WTC11 (cell line): ENCODE measurements at regions not wholly inside any gene's neighbourhood (a gene's known extent, or its start where the extent isn't known, plus 50 kb on each side); places are given as distances from the start of the nearest gene placed in this dataset.

Source experiments
- ATF2 ChIP-seq: sonication (generic); formaldehyde crosslinking; IDR thresholded peaks from 2 replicates; pipeline ENCODE4 v1.8.1; 2022; ENCODE audit warnings: low read depth, missing genetic modification reagents, borderline replicate concordance
- CBFB ChIP-seq: sonication (generic); formaldehyde crosslinking; IDR thresholded peaks from 2 replicates; pipeline ENCODE4 v1.8.1; 2022; ENCODE audit warnings: mild to moderate bottlenecking, low read depth, missing genetic modification reagents
- CTCF ChIP-seq: fragments of 200-600 bp; IDR thresholded peaks from 2 replicates; pipeline ENCODE4 v1.8.0; 2022; ENCODE audit warnings: antibody characterized with exemption
- ESRRA ChIP-seq: sonication (generic); formaldehyde crosslinking; IDR thresholded peaks from 2 replicates; pipeline ENCODE4 v1.8.1; 2022; ENCODE audit warnings: mild to moderate bottlenecking, missing genetic modification reagents, borderline replicate concordance
- MAX ChIP-seq: sonication (generic); formaldehyde crosslinking; IDR thresholded peaks from 2 replicates; pipeline ENCODE4 v1.8.0; 2022; ENCODE audit warnings: mild to moderate bottlenecking, missing genetic modification reagents
- MLX ChIP-seq: sonication (generic); formaldehyde crosslinking; IDR thresholded peaks from 2 replicates; pipeline ENCODE4 v1.8.1; 2023; ENCODE audit warnings: mild to moderate bottlenecking, missing genetic modification reagents, moderate library complexity
- NFYB ChIP-seq: sonication (generic); formaldehyde crosslinking; conservative IDR thresholded peaks from 2 replicates; pipeline ENCODE4 v1.8.0; 2022; ENCODE audit warnings: low read depth, missing genetic modification reagents
- NR1H2 ChIP-seq: sonication (generic); formaldehyde crosslinking; IDR thresholded peaks from 2 replicates; pipeline ENCODE4 v1.9.0; 2021; ENCODE audit warnings: mild to moderate bottlenecking, moderate library complexity, missing genetic modification reagents
- NR2C2 ChIP-seq: sonication (generic); formaldehyde crosslinking; IDR thresholded peaks from 2 replicates; pipeline ENCODE4 v1.8.0; 2022; ENCODE audit warnings: mild to moderate bottlenecking, missing genetic modification reagents
- USF1 ChIP-seq: sonication (generic); formaldehyde crosslinking; IDR thresholded peaks from 2 replicates; pipeline ENCODE4 v1.8.0; 2022; ENCODE audit warnings: mild to moderate bottlenecking, missing genetic modification reagents
- ZNF232 ChIP-seq: sonication (generic); formaldehyde crosslinking; IDR thresholded peaks from 2 replicates; pipeline ENCODE4 v1.8.0; 2022; ENCODE audit warnings: mild to moderate bottlenecking, missing genetic modification reagents
- ZNF512 ChIP-seq: sonication (generic); formaldehyde crosslinking; IDR thresholded peaks from 2 replicates; pipeline ENCODE4 v1.8.1; 2022; ENCODE audit warnings: missing genetic modification reagents, borderline replicate concordance

- TF ChIP-seq CTCF (no peak), CBFB (CRISPR knock-in tag) (no peak), NFYB (no peak), MAX (CRISPR knock-in tag) (no peak), NR2C2 (CRISPR knock-in tag) (no peak), ZNF232 (CRISPR knock-in tag) (no peak), ESRRA (CRISPR knock-in tag) (no peak), MLX (CRISPR knock-in tag) (no peak), NR1H2 (no peak), USF1 (CRISPR knock-in tag) (no peak), ATF2 (CRISPR knock-in tag) (no peak), ZNF512 (CRISPR knock-in tag) (no peak)
Observed at GRCh38 chr16:85536411-85537330, 76.5 kb upstream of the GSE1 start.
